HG02571 (cell line): ENCODE measurements at regions not wholly inside any gene's neighbourhood (a gene's known extent, or its start where the extent isn't known, plus 50 kb on each side); places are given as distances from the start of the nearest gene placed in this dataset.

ENCODE experiments used
- ATAC-seq: cut with Tn5 transposase; IDR thresholded peaks from one replicate; pipeline ENCODE4 v1.9.1; 2021; ENCODE audit warnings: mild to moderate bottlenecking, moderate library complexity; ENCODE audit not compliant: unreplicated experiment

DNA sequence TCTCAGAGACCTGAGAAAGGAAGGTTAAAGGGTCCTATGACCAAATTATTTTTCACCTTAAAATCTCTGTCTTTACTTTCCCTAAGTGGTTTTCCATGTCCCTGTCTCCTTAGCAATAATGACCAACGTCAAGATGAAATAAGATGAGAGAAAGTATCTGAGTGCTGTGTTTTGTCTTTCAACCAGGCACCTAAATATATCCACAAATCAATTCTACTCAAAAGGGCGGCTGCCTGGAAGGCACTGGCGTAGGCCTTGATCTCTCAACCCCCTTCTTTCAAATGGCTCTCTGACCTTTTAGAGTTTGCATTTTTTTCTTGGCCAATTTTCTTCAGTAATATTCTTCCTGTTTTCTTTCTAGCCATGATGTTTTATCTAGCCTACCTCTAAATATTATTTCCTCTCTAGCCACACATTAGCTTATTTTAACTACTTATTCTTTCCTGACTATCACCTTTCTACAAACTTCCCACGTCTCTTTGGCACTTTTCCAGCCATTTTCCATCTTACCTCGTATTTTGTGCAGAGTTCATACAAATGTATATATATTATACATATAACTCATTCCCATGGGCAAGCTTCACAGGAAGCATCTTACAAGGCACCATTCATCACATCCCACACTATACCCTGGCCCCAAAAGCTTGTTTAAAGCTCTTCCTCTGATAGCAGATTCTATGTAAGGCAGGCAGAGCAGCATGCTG is 204.5 kb downstream of the SNX18 start:
- no peak for ATAC-seq

DNA sequence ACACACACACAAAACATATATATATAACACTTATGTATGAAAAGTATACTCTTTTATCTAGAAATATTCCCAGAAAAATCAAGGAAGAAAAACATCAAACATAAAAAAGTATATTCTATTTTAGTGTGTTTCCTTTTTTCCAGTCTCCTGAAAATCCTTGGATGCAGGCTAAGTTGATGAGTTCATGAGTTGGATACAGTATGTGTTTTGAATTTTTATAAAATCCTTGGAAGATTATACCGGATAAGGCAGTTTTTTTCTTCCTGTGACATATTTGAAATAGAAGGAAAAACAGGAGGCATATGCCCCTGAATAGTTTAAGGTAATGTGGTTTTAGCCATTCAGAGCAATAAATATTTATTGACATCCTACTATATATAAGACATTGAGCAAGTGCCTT is 203.6 kb downstream of the SNX18 start:
- ATAC-seq = no peak

DNA sequence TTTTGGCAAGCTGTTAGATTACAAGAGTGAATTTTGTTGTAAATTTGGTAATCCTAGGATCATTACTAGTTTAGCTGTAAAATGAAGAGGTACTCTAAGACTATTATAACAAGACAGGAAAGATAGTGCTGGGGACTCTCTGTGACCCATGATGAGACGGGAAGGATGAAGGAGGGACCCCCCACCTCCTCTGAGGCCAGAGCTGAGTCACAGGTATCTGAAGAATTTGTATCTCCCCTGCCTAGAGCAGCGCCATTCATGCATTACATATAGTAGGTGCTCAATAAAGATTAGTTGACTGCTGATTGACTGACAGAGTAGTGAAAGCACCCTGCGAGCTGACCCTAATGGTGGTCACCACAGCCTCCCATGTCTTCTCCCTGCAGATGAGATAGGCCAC is 202.8 kb downstream of the SNX18 start:
- no peak for ATAC-seq

DNA sequence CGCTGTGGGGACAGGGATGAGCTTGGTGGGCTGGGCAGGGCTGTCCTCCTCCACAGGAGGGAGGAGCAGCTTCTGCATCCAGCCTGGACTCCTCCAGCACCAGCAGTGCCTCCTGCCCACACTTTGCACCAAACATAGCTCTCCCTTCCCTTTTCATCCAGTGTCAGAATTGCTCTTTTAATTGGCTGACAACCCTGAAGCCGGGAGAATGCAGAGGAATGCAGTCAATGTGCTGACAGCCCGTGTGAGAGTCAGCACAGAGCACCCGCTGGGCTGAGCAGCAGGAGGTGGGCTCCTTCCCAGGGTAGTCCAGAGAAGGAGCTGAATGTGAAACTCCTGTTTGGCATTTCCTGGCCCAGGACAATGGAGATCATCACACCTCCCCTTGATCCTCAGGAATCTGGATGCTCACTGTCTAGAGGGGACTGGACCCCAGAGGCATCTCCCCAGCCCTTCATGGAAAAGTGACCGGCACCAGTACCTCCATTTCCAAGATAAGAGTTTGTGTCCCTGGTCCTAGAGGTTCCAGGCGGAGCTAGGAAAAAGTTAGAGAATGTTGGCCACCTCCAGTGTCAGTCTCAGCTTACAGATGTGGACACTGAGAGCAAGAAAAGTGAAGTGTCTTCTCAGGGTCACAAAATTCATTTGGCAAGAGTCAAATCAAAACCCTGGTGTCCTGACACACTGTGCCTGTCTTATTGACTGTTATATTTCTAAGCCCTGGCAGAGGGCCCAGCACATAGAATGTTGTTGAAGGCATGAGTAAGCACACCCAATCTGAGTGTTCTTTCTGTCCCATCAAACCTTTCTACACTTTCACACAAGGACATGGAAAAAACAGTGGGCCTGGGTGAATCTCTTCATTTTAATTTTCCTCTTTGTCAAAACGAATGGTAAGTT is 202.1 kb downstream of the SNX18 start:
- ATAC-seq = no peak

DNA sequence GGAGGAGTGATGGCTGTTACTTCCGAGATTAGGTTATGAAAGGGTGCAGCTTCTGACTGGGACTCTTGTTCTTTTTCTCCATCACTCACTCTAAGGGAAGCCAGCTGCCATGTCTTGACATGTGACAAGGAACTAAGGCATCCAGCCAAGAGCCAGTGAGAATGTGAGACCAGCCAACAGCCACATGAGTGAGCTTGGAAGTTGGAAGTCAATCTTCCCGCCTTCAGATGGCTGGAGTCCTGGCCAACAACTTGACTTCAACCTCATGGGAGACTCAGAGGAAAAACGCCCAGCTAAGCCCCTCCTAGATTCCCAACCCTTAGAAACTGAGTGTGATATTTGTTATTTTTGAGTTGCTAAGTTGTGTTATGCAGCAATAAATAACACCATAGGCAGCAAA is 201.1 kb downstream of the SNX18 start:
- no peak for ATAC-seq

DNA sequence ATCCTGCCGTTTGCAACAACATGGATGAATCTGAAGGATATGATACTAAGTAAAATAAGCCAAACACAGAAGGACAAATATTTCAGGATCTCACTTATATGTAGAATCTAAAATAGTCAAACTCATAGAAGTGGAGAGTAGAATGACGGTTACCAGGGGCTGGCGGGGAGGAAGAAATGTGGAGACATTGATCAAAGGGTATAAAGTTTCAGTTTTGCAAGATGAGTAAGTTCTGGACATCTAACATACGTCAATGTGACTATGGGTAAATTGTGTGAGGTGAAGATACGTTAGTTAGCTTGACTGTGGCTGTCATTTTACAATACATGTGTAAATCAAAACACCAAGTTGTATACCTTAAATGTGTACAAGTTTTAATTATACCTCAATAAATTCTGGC is 200.3 kb downstream of the SNX18 start:
- no peak for ATAC-seq

DNA sequence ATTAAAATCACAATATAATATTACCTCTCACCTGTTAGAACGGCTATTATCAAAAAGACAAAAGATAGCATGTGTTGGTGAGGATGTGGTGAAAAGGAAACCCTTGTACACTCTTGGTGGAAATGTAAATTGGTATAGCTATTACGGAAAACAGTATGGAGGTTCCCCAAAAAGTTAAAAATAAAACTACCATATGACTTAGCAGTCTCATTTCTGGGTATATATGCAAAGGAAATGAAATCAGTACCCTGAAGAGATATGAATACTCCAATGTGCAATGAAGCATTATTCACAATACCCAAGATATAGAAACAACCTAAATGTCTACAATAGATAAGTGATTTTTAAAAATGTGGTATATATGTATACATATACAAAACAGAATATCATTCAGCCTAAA is 199.9 kb downstream of the SNX18 start:
- ATAC-seq = no peak

DNA sequence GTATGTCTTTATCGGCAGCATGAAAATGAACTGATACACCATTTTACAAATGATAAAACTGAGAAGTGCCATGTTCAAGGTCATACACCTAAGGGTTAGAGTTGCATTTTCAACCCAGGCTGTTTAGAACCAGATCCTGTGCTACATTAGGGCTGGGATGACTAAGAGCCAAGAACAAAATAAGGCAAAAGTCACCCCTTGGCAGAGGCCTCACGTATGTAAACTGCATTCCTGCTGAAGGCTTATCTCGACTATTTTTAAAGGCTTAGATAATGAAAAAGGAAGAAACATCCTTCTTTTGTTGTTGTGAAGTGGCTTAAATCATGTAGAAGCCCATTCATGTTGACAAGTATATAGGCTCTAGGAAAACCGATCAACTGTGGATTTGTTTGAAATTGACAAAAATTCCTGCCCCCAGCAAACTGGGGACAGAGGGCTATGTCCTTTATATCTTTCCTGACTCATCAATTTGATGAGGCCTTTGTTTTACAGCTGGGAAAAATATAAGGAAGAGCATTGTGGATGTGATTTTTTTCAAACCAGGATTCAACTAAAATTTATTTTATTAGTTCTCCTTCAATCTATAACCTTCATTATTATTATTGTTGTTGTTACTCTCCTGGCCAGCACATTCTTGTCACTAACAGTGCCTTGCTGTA is 196.5 kb downstream of the SNX18 start:
- ATAC-seq = no peak

DNA sequence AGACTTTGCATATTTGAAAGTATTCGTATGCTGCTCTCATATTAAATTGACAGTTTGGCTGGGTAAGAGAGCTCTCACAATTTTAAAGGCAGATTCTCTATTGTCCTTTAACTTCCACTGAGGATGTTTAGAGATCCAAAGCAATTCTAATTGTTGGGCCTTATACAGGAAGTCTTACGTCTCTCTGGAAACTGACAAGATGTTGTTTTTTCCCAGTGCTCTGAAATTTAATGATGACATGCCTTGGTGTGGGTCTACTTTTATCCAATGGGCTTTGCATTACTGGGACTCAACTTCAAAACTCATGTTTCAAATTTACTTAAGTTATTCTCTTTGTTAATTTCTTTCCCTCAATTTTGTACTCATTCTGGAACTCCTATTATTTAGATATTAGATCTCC is 191.5 kb downstream of the SNX18 start:
- no peak for ATAC-seq

DNA sequence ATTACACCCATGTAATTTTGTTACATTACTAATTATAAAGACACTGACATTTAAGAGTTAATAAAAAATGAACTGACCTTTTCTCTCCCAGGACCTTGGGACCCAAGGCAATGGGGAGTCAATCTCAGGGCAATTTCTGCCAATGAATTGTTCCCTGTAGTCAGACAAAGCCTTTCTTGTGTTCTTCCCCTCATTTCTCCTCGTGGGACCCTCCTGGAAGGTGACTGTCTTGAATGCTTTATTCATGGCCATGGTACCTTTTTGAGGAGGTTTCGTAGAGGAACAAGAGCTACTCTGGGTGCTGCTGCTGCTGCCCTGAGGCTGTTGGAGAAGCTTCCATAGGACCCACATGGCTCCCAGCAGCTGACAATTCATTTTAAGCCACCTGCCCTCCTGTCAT is 190.3 kb downstream of the SNX18 start:
- ATAC-seq = no peak

DNA sequence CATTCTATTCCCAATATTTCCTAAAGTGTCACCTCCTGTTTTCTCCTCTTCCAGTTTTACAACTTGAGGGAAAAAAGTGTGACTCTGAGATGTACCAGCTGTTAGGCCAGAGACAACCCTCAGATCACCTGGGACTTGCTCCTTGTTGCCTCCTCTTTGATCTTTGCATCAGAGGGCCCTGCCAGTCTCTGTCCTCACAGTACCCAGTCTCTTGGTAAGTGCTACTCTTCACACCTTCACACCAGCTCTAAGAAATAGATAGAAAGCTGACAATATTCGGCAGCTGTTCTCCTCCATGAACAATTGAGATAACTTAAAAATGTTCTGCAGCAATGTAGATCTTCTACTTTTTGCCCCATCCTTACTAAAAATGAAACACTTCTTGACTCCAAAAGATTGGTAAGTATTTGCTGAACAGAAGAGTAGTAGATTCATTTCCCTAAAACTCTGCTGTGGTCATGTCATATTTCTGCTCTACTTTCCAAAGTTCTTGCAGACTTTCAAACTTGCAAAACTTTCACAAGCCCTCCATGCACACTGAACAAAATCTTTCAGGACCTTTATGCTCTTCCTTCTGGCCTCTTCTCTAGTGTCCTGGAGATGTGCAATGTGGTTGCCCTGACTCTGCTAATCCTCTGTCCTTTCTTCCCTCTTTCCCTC is 188.6 kb downstream of the SNX18 start:
- no peak for ATAC-seq

DNA sequence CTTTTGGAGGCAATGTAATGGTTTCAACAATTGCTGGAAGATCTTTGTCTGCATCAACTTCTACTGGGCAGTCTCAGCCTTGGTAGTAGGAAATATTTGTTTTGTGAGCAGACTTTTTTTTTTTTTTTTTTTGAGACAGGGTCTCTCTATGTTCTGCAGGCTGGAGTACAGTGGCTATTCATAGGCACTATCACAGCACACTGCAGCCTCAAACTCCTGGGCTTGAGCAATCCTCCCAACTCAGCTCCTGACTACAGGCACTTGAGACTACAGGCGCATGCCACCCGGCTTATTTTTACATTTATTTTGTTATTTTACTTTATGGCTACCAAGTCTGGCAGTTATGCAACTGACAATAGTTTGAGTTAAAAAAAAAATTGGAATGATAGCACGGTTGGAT is 187.3 kb downstream of the SNX18 start:
- ATAC-seq = no peak

DNA sequence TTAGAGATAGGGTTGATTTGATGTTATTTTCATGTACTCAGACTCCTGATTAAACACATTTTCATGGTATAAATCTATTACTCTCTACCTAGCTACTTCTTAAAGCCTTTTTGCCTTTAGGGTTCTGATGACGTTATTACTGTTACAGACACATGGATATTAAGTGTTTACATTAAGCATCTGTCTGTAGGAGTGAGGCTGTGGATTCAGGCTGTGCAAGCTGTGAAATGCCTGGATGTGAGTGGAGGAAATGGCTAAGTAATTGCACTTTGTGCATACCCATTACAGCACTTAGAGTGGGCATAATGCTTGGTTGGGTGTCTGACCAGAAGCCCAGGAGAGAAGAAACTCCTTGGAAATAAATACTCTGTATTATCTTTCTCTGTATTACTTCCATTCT is 186.8 kb downstream of the SNX18 start:
- no peak for ATAC-seq

DNA sequence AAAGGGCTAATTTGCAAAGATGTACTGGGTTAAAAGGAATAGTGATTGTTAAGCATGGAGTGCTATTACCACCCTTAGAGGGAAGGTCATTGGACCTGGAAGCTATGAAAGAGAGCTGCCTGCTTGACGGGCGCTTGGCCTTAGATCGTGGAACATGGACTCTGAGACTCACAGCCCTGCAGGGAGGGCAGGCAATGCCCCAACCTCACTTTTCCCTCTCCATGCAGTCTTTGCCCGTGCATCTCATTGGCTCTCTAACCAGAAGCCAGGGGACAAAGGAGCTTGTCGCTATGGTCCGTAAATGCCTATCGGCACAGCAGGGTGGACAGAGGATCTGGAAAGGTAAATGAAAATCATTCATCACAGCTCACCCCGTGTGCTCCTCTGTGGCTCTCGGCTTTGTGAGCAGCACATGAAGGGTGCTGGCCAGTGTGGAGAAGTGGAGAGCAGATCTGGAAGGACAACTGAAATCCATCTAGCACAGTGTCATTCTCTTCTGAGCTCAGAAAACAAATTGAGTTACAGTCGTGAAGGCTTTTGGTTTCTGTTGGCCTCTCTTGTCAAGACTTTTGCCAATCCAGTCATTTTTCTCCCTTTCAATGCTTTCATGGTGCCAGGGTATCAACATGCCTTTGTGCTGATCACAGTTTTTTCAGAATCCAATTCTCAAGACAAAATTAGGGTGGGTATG is 186.2 kb downstream of the SNX18 start:
- no peak for ATAC-seq

DNA sequence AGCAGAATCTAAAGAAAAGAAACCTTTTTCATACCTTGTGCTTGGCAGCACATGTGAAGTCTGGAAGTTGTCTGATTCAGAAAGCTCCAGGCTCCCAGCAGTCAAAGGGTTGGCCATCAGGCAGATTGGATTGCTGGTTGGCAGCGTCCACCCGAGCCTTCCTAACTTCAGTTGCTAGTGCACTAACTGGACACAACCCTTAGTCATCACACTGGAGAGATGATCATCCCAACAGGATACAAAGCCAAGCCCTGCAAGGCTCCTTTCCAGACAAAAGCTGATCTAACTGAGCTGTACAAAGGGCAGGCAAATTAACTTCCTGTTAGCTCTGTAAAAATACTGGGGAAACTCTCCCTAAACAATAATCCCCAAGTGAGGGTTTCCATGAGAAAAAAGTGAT is 185.6 kb downstream of the SNX18 start:
- no peak for ATAC-seq

DNA sequence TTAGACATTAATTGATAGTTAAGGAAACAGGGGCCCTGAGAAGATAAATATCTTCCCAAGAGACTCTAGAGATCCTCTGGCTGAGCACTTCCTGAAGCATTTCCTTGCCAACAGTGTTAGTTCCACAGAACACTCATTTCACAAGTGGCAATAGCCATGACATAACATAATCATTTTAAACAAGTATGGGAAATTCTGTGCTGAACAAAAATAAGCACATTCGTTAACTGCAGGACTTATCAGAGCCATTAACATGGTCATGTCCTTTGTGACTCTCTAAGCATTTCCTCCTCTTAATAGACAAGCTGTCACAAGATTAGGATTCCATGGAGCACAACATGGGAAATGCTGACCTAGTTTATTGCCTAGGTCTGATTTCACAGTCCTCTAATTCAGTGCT is 184.9 kb downstream of the SNX18 start:
- no peak for ATAC-seq

DNA sequence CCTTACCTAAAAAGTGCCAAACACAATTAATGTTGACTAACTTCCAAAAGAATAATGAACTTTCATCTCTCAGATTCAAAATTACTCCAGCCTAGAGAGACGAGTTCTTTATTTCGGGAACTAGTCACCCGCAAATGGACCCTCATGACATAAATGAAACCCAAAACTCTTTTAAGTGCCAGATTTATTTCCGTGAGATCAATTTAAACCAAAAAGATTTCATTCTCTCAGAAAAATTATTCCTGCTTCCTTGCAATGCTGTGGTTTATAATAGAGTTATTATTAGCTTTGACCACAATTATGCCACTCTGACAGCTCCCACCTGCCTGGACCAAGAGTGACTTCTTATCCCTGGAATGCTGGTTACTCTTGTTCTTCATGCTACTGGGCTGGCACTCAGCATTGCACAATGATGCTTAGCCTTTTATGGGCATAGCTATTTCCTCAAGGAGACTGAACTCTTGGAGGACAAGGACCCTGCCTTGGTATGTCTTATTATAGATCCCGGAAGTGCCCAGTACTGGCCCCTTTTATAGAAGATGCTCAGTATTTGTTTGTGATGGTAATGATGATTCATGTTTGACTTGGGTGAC is 183.5 kb downstream of the SNX18 start:
- ATAC-seq = no peak

DNA sequence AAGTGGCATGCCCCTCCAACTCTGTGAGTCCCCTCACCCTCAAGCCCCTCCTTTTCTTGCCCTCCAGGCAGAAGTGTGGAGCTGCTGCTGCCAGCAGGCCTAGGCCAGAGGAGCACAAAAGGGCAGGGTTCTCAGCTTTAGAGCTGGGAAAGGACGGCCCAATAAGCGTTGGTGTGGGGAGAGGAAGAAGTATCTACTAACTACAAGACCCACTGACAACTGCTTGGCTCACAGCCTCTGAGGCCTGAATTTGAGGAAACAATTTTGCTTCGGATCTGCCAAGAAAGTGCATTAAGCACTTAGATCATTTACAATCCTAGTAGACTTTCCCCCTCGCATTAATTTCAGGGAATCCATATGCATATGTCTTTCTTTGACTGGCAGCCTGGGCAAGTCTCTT is 179.4 kb downstream of the SNX18 start:
- no peak for ATAC-seq

DNA sequence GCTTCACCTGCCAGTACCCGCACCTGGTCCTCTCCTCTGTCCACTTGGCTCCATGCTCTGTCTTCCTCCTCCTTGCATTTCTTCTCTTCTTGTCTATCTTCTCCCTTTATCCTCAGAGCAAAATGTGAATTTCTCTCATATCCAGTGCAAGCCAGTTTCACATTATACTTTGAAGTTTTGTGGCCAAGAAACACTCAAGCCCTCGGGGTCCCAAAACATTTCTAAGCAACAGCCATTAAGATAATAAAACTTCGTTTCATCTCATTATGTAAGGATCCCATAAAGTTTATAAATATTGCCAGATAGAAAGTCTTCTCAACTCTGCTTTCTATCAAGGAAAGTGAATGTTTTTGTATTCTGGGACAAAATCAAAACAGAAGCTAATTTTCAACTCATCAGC is 178.8 kb downstream of the SNX18 start:
- no peak for ATAC-seq

DNA sequence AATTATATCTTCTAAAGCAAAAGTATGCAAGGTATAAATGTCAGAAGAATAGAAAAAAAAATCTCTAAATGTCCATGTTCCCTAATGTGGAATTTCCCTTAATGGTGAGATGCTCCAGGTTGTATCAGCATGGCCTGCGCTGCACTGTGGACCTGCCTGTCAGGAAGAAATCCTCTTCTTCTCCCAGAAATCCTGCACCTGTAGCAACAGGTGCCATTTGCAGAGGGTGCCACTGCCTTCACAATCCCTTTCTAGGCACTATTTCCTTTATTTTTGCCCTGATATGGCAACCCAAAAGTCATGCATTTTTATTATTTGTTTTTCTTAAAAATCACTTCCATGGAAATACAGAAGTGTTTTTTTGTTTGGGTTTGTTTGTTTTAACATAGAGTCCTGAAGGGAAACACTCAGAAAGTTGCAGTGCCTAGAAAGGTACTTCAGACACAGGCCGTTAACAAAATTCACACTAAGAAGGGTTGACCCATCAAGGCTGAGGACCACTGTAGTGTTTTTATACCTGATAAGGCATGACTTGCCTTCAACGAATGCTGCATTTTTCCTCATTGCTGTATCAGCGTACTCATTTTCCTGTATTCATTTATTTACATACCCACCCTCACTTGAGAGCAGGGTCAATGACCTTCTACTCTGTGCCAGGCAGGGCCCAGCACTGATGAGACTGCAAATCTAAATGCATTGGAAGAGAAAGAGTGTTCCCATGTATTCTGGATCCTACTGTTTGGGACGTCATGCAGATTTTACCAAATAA is 177.8 kb downstream of the SNX18 start:
- no peak for ATAC-seq
